Lower lobe of right lung (tissue), 2 donors: ENCODE measurements at regions not wholly inside any gene's neighbourhood (a gene's known extent, or its start where the extent isn't known, plus 50 kb on each side); places are given as distances from the start of the nearest gene placed in this dataset.

Experiments
- ATAC-seq, 2 donors: fragments of 200-7000 bp; cut with Tn5 transposase; one replicate each; pipeline ENCODE4 v1.9.1; 2020 to 2022; ENCODE audit warnings: mild to moderate bottlenecking in 2 of 2, moderate library complexity in 2 of 2
- DNase-seq: peaks from one replicate; pipeline ENCODE4 v3.0.0-alpha.2; 2020
- H3K27ac ChIP-seq: fragments of 200-600 bp; one replicate; pipeline ENCODE4 v1.8.0; 2022
- H3K27me3 ChIP-seq: fragments of 200-600 bp; one replicate; pipeline ENCODE4 v1.8.0; 2022; ENCODE audit warnings: low read depth
- H3K36me3 ChIP-seq: fragments of 200-600 bp; one replicate; pipeline ENCODE4 v1.8.0; 2022; ENCODE audit warnings: mild to moderate bottlenecking
- H3K4me1 ChIP-seq: fragments of 200-600 bp; one replicate; pipeline ENCODE4 v1.8.0; 2022
- H3K4me3 ChIP-seq: fragments of 200-600 bp; one replicate; pipeline ENCODE4 v1.8.0; 2022; ENCODE audit warnings: mild to moderate bottlenecking
- H3K9me3 ChIP-seq: fragments of 200-600 bp; one replicate; pipeline ENCODE4 v1.8.0; 2022
- CTCF ChIP-seq: fragments of 200-600 bp; IDR thresholded peaks from one replicate; pipeline ENCODE4 v1.8.0; 2022; ENCODE audit warnings: antibody characterized with exemption, mild to moderate bottlenecking
- intact Hi-C: fragments of 100-400 bp; cut with DNase I; formaldehyde crosslinking; loops from one replicate; pipeline ENCODE4 v1.11.0; 2022
- donor health status: DM: no; HTN: yes; CAD: no; lungs with severe emphysema.

GRCh38 chr2:193796847-193797246 lies 1602.1 kb upstream of the TMEFF2 start:
- TF ChIP-seq CTCF = no peak
- Histone ChIP-seq H3K36me3 (no peaks in the 10 kb centered on the region), H3K27me3 (no peaks in the 10 kb centered on the region), H3K4me3 (no peak overlapping the region), H3K27ac (no peak overlapping the region), H3K9me3 (no peaks in the 10 kb centered on the region), H3K4me1 (no peaks in the 10 kb centered on the region)
- intact Hi-C loops = no loop called here
- DNase-seq = no peak
- no peak for ATAC-seq

- intact Hi-C loops = no loop called here
- Histone ChIP-seq H3K4me3 (no peak overlapping the region), H3K27ac (no peak overlapping the region), H3K4me1 (no peaks in the 10 kb centered on the region), H3K27me3 (no peaks in the 10 kb centered on the region), H3K36me3 (no peaks in the 10 kb centered on the region), H3K9me3 (no peaks in the 10 kb centered on the region)
- DNase-seq (no peak), ATAC-seq (no peak)
- no peak for TF ChIP-seq CTCF
These were observed 1599.2 kb upstream of the TMEFF2 start for GRCh38 chr2:193793914-193794313.

GRCh38 chr2:193783681-193784080 lies 1588.9 kb upstream of the TMEFF2 start:
- no peak overlapping the region for H3K4me3 ChIP-seq
- H3K27ac ChIP-seq = no peak overlapping the region
- no peak for ATAC-seq
- TF ChIP-seq CTCF = no peak
- no peaks in the 10 kb centered on the region for H3K36me3 ChIP-seq
- no peak for DNase-seq
- intact Hi-C loops = no loop called here
- no peaks in the 10 kb centered on the region for H3K9me3 ChIP-seq
- no peaks in the 10 kb centered on the region for H3K4me1 ChIP-seq
- no peaks in the 10 kb centered on the region for H3K27me3 ChIP-seq

GRCh38 chr2:193778293-193778692 lies 1583.6 kb upstream of the TMEFF2 start:
- no peaks in the 10 kb centered on the region for H3K4me1 ChIP-seq
- no peak for ATAC-seq

GRCh38 chr2:193776988-193777387 lies 1582.3 kb upstream of the TMEFF2 start:
- ATAC-seq = no peak
- TF ChIP-seq CTCF = no peak
- intact Hi-C loops = no loop called here
- Histone ChIP-seq H3K36me3 (no peaks in the 10 kb centered on the region), H3K4me3 (no peak overlapping the region), H3K27me3 (no peaks in the 10 kb centered on the region), H3K9me3 (no peaks in the 10 kb centered on the region), H3K27ac (no peak overlapping the region), H3K4me1 (no peaks in the 10 kb centered on the region)
- no peak for DNase-seq

More at GRCh38 chr2:193778293-193778692, 1583.6 kb upstream of the TMEFF2 start:
- Histone ChIP-seq H3K9me3 (no peaks in the 10 kb centered on the region), H3K4me3 (no peak overlapping the region), H3K27me3 (no peaks in the 10 kb centered on the region), H3K36me3 (no peaks in the 10 kb centered on the region), H3K27ac (no peak overlapping the region)
- no peak for TF ChIP-seq CTCF
- intact Hi-C loops = no loop called here
- DNase-seq = no peak

GRCh38 chr2:193774166-193774565 lies 1579.4 kb upstream of the TMEFF2 start:
- H3K27me3 ChIP-seq = no peaks in the 10 kb centered on the region
- DNase-seq (no peak), ATAC-seq (no peak)
- intact Hi-C loops = no loop called here
- no peak for TF ChIP-seq CTCF
- no peaks in the 10 kb centered on the region for H3K36me3 ChIP-seq
- no peaks in the 10 kb centered on the region for H3K4me1 ChIP-seq
- H3K9me3 ChIP-seq = no peaks in the 10 kb centered on the region
- H3K27ac ChIP-seq = no peak overlapping the region
- no peak overlapping the region for H3K4me3 ChIP-seq
